HL-60 (cell line): ENCODE measurements at regions not wholly inside any gene's neighbourhood (a gene's known extent, or its start where the extent isn't known, plus 50 kb on each side); places are given as distances from the start of the nearest gene placed in this dataset.

ENCODE experiments used
- CTCF ChIP-seq: IDR thresholded peaks from one replicate; pipeline ENCODE4 v1.5.1; 2011; ENCODE audit warnings: low read length, control low read depth, inconsistent platforms; ENCODE audit not compliant: insufficient read depth
- REST ChIP-seq: IDR thresholded peaks from 2 replicates; pipeline ENCODE4 v1.6.1; 2012; ENCODE audit warnings: low read depth; ENCODE audit not compliant: insufficient replicate concordance

- TF ChIP-seq CTCF: no peak
- no peak for TF ChIP-seq REST
These were observed 104.5 kb upstream of the MAOA start for GRCh38 chrX:43551590-43551989.
